ENCODE measurements at regions not wholly inside any gene's neighbourhood (a gene's known extent, or its start where the extent isn't known, plus 50 kb on each side); places are given as distances from the start of the nearest gene placed in this dataset.

GRCh38 chr2:171253279-171253678, 92.6 kb upstream of the TLK1 start:
- BruUV-seq (replicated peaks), result no TSS peak
- Histone ChIP-seq H3K9me1 (ENCODE audit: insufficient read depth, low read length) (no peaks in the 10 kb centered on the region), H3K79me1 (ENCODE audit: low read depth in 1 of 2, low read length in 2 of 2) (no peaks in the 10 kb centered on the region), H2BK20ac (ENCODE audit: low read depth, low read length) (no peak overlapping the region), H2AK5ac (ENCODE audit: low read depth, low read length) (no peak overlapping the region), H3K18ac (ENCODE audit: low read depth, low read length) (no peak overlapping the region), H3K9ac (ENCODE audit: low read depth, low read length) (no peak overlapping the region), H3K27ac (ENCODE audit: insufficient read depth, low read length) (no peak overlapping the region), H4K8ac (ENCODE audit: low read depth in 2 of 2, low read length in 2 of 2) (no peak overlapping the region), H3K4me2 (ENCODE audit: low read depth, low read length) (no peak overlapping the region), H2AK9ac (replicated peaks; ENCODE audit: low read depth, low read length, poor library complexity) (no peak overlapping the region), H2BK120ac (ENCODE audit: low read depth, low read length) (no peak overlapping the region), H2BK5ac (ENCODE audit: low read depth, low read length, poor library complexity, severe bottlenecking) (no peak overlapping the region), H4K91ac (ENCODE audit: insufficient read depth, low read depth, low read length) (no peak overlapping the region), H3K9me3 (ENCODE audit: control insufficient read depth, insufficient read depth, low read length) (peaks cover 2% of the 10 kb centered on the region; the same call in 1 of the 2 replicates), H3K36me3 (ENCODE audit: control insufficient read depth, insufficient read depth, low read length) (no peaks in the 10 kb centered on the region), H4K20me1 (ENCODE audit: insufficient read depth, low read length) (no peaks in the 10 kb centered on the region), H3K4me1 (ENCODE audit: control insufficient read depth, insufficient read depth, low read length) (no peaks in the 10 kb centered on the region), H3K27me3 (ENCODE audit: control insufficient read depth, insufficient read depth, low read length) (no peaks in the 10 kb centered on the region), H3K56ac (ENCODE audit: extremely low read depth, insufficient read depth, low read length) (no peak overlapping the region), H3K14ac (replicated peaks; ENCODE audit: low read depth, low read length) (no peak overlapping the region), H3K4ac (ENCODE audit: low read depth, low read length) (no peak overlapping the region), H2AFZ (replicated peaks; ENCODE audit: low read length, poor library complexity) (no peak overlapping the region), H3K23ac (ENCODE audit: low read depth, low read length) (no peak overlapping the region), H2BK15ac (ENCODE audit: low read depth, low read length) (no peak overlapping the region), H3K4me3 (ENCODE audit: insufficient read depth, low read depth, low read length) (no peak overlapping the region), H4K5ac (ENCODE audit: low read depth, low read length) (no peak overlapping the region)
- DNase-seq, result no peak
- 33% methylated on average over 1 of the region's 1 CpG; no CpG with 5 or more reads in 1 of the 2 experiments for WGBS, 2 experiments (ENCODE audit: extremely low coverage in 2 of 2, insufficient read length in 1 of 2)
- ATAC-seq (ENCODE audit: low read depth), result no peak
- ChIA-PET POLR2A (ENCODE audit: unreplicated experiment) (no interaction called here), CTCF (no interaction called here)
- dilution Hi-C loops (cut with HindIII; ENCODE audit: low sequenced_read_pairs, unreplicated experiment) (no loop called here), in situ Hi-C loops (cut with MboI; ENCODE audit: low sequenced_read_pairs) (no loop called here), intact Hi-C loops (cut with micrococcal nuclease) (no loop called here)
- TF ChIP-seq CHD1 (IDR thresholded peaks at IDR 0.05; ENCODE audit: low read depth, low read length), result no peak
- no peak for TF ChIP-seq MAFK (IDR thresholded peaks at IDR 0.05; ENCODE audit: low read depth, low read length)
- TF ChIP-seq NFE2L2 (IDR thresholded peaks at IDR 0.05; ENCODE audit: low read depth, low read length), result no peak
- no peak for TF ChIP-seq SMC3 (IDR thresholded peaks at IDR 0.05; ENCODE audit: low read depth, low read length)
- TF ChIP-seq, protein P1, sequence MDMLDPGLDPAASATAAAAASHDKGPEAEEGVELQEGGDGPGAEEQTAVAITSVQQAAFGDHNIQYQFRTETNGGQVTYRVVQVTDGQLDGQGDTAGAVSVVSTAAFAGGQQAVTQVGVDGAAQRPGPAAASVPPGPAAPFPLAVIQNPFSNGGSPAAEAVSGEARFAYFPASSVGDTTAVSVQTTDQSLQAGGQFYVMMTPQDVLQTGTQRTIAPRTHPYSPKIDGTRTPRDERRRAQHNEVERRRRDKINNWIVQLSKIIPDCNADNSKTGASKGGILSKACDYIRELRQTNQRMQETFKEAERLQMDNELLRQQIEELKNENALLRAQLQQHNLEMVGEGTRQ (IDR thresholded peaks at IDR 0.05; ENCODE audit: low read depth, low read length), result no peak
- no peak for TF ChIP-seq RCOR1 (IDR thresholded peaks at IDR 0.05; ENCODE audit: insufficient replicate concordance, low read length)
- no peak for TF ChIP-seq RFX5 (IDR thresholded peaks at IDR 0.05; ENCODE audit: low read depth, low read length)
- TF ChIP-seq POLR2A (IDR thresholded peaks at IDR 0.05; ENCODE audit: low read depth, low read length), result no peak
- TF ChIP-seq, protein P2, sequence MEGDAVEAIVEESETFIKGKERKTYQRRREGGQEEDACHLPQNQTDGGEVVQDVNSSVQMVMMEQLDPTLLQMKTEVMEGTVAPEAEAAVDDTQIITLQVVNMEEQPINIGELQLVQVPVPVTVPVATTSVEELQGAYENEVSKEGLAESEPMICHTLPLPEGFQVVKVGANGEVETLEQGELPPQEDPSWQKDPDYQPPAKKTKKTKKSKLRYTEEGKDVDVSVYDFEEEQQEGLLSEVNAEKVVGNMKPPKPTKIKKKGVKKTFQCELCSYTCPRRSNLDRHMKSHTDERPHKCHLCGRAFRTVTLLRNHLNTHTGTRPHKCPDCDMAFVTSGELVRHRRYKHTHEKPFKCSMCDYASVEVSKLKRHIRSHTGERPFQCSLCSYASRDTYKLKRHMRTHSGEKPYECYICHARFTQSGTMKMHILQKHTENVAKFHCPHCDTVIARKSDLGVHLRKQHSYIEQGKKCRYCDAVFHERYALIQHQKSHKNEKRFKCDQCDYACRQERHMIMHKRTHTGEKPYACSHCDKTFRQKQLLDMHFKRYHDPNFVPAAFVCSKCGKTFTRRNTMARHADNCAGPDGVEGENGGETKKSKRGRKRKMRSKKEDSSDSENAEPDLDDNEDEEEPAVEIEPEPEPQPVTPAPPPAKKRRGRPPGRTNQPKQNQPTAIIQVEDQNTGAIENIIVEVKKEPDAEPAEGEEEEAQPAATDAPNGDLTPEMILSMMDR (conservative IDR thresholded peaks at IDR 0.05; ENCODE audit: low read depth, low read length), result no peak
- no peak for TF ChIP-seq BHLHE40 (IDR thresholded peaks at IDR 0.05; ENCODE audit: low read depth, low read length)
- no peak for TF ChIP-seq CEBPB (IDR thresholded peaks at IDR 0.05; ENCODE audit: low read depth, low read length)
- no peak for TF ChIP-seq RAD21 (IDR thresholded peaks at IDR 0.05; ENCODE audit: low read length)
- TF ChIP-seq MAZ (IDR thresholded peaks at IDR 0.05; ENCODE audit: borderline replicate concordance, low read depth, low read length), result no peak
- TF ChIP-seq FOS (IDR thresholded peaks at IDR 0.05; ENCODE audit: low read depth, low read length), result no peak
- TF ChIP-seq, protein P3, sequence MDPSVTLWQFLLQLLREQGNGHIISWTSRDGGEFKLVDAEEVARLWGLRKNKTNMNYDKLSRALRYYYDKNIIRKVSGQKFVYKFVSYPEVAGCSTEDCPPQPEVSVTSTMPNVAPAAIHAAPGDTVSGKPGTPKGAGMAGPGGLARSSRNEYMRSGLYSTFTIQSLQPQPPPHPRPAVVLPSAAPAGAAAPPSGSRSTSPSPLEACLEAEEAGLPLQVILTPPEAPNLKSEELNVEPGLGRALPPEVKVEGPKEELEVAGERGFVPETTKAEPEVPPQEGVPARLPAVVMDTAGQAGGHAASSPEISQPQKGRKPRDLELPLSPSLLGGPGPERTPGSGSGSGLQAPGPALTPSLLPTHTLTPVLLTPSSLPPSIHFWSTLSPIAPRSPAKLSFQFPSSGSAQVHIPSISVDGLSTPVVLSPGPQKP (IDR thresholded peaks at IDR 0.05; ENCODE audit: borderline replicate concordance, low read depth, low read length), result no peak
- no peak for TF ChIP-seq MXI1 (IDR thresholded peaks at IDR 0.05; ENCODE audit: borderline replicate concordance, low read depth, low read length)

Measured in IMR-90 (cell line).